ENCODE measurements at regions not wholly inside any gene's neighbourhood (a gene's known extent, or its start where the extent isn't known, plus 50 kb on each side); places are given as distances from the start of the nearest gene placed in this dataset.

GRCh38 chr17:69949973-69950695, 124.9 kb upstream of the KCNJ16 start:
- no peak for DNase-seq (ENCODE audit: low spot score)

GRCh38 chr17:69950701-69951418, 124.2 kb upstream of the KCNJ16 start:
- DNase-seq (ENCODE audit: low spot score), result no peak

- DNase-seq (ENCODE audit: low spot score), result no peak
These were observed 120.6 kb upstream of the KCNJ16 start for GRCh38 chr17:69954241-69954925.

- no peak for DNase-seq (ENCODE audit: low spot score)
These were observed 117.0 kb upstream of the KCNJ16 start for GRCh38 chr17:69958063-69958462.

- DNase-seq (ENCODE audit: low spot score), result no peak
These were observed 115.7 kb upstream of the KCNJ16 start for GRCh38 chr17:69959283-69959682.

- DNase-seq (ENCODE audit: low spot score), result no peak
These were observed 114.3 kb upstream of the KCNJ16 start for GRCh38 chr17:69960755-69961154.

GRCh38 chr17:69961501-69962145, 113.4 kb upstream of the KCNJ16 start:
- DNase-seq (ENCODE audit: low spot score), result no peak

GRCh38 chr17:69962436-69962995, 112.5 kb upstream of the KCNJ16 start:
- DNase-seq (ENCODE audit: low spot score), result no peak

GRCh38 chr17:69967910-69968411, 107.1 kb upstream of the KCNJ16 start:
- no peak for DNase-seq (ENCODE audit: low spot score)

- no peak for DNase-seq (ENCODE audit: low spot score)
These were observed 105.1 kb upstream of the KCNJ16 start for GRCh38 chr17:69969897-69970296.

- no peak for DNase-seq (ENCODE audit: low spot score)
These were observed 102.8 kb upstream of the KCNJ16 start for GRCh38 chr17:69972251-69972650.

GRCh38 chr17:69975808-69976207, 99.2 kb upstream of the KCNJ16 start:
- no peak for DNase-seq (ENCODE audit: low spot score)

GRCh38 chr17:69978056-69978646, 96.9 kb upstream of the KCNJ16 start:
- no peak for DNase-seq (ENCODE audit: low spot score)

GRCh38 chr17:69981441-69981840, 93.6 kb upstream of the KCNJ16 start:
- DNase-seq (ENCODE audit: low spot score), result no peak

GRCh38 chr17:69995476-69995875, 79.5 kb upstream of the KCNJ16 start:
- DNase-seq (ENCODE audit: low spot score), result no peak

- no peak for DNase-seq (ENCODE audit: low spot score)
These were observed 77.7 kb upstream of the KCNJ16 start for GRCh38 chr17:69997332-69997731.

GRCh38 chr17:69999253-69999652, 75.8 kb upstream of the KCNJ16 start:
- DNase-seq (ENCODE audit: low spot score), result no peak

- no peak for DNase-seq (ENCODE audit: low spot score)
These were observed 68.9 kb upstream of the KCNJ16 start for GRCh38 chr17:70006159-70006558.

- DNase-seq (ENCODE audit: low spot score), result no peak
These were observed 63.3 kb upstream of the KCNJ16 start for GRCh38 chr17:70011750-70012149.

GRCh38 chr17:70013911-70014310, 61.1 kb upstream of the KCNJ16 start:
- no peak for DNase-seq (ENCODE audit: low spot score)

- DNase-seq (ENCODE audit: low spot score), result no peak
These were observed 57.9 kb upstream of the KCNJ16 start for GRCh38 chr17:70017112-70017511.

GRCh38 chr17:70017941-70018340, 57.1 kb upstream of the KCNJ16 start:
- DNase-seq (ENCODE audit: low spot score), result no peak
